ENCODE measurements at regions not wholly inside any gene's neighbourhood (a gene's known extent, or its start where the extent isn't known, plus 50 kb on each side); places are given as distances from the start of the nearest gene placed in this dataset.

DNA sequence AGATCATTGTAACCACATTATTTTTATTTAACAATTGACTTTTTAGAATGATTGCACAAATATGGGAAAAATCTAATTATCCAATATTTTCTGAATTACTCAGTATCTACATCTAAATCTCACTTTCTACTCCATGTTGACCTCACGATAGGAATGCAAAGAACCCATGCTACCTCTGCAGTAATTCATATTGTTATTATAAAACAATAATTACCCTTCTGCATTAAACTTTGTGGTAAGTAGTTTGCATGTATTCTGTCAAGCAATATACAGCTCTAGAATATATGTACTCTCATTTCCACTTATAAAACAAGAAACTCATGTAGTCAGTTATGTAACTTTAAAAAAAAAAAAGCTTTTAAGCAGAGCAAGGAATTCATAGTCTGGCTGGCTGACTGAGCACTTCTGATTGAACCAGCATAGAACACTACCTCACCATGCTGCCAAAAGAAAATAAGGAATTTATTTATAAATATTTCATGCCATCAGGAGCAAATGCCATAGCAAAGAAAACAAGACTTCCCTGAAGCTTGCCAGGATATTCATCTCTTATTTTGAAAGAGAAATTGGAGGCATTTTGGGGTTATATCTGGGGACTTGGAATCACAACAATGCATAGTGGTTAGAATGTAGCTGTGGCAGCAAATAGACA is 895.7 kb downstream of the XPNPEP1 start:
- WGBS, 2 experiments (ENCODE audit: extremely low coverage in 2 of 2, insufficient read length in 1 of 2) = no CpG with 5 or more reads among the region's 1 CpG
- ChIA-PET POLR2A (ENCODE audit: unreplicated experiment) (no interaction called here), CTCF (no interaction called here)
- Histone ChIP-seq H2BK120ac (ENCODE audit: low read depth, low read length) (no peak overlapping the region), H3K18ac (ENCODE audit: low read depth, low read length) (no peak overlapping the region), H3K27ac (ENCODE audit: insufficient read depth, low read length) (no peak overlapping the region), H4K20me1 (ENCODE audit: insufficient read depth, low read length) (no peaks in the 10 kb centered on the region), H3K9me1 (ENCODE audit: insufficient read depth, low read length) (no peaks in the 10 kb centered on the region), H2BK5ac (ENCODE audit: low read depth, low read length, poor library complexity, severe bottlenecking) (no peak overlapping the region), H3K14ac (replicated peaks; ENCODE audit: low read depth, low read length) (no peak overlapping the region), H4K91ac (ENCODE audit: insufficient read depth, low read depth, low read length) (no peak overlapping the region), H3K9ac (ENCODE audit: low read depth, low read length) (no peak overlapping the region), H3K23ac (ENCODE audit: low read depth, low read length) (no peak overlapping the region), H3K27me3 (ENCODE audit: control insufficient read depth, insufficient read depth, low read length) (no peaks in the 10 kb centered on the region), H4K8ac (ENCODE audit: low read depth in 2 of 2, low read length in 2 of 2) (no peak overlapping the region), H3K4me3 (ENCODE audit: insufficient read depth, low read depth, low read length) (no peak overlapping the region), H2AK5ac (ENCODE audit: low read depth, low read length) (no peak overlapping the region), H3K4me2 (ENCODE audit: low read depth, low read length) (no peak overlapping the region), H4K5ac (ENCODE audit: low read depth, low read length) (no peak overlapping the region), H2AK9ac (replicated peaks; ENCODE audit: low read depth, low read length, poor library complexity) (no peak overlapping the region), H3K9me3 (ENCODE audit: control insufficient read depth, insufficient read depth, low read length) (no peaks in the 10 kb centered on the region), H3K4me1 (ENCODE audit: control insufficient read depth, insufficient read depth, low read length) (no peaks in the 10 kb centered on the region), H3K79me1 (ENCODE audit: low read depth in 1 of 2, low read length in 2 of 2) (no peaks in the 10 kb centered on the region), H3K56ac (ENCODE audit: extremely low read depth, insufficient read depth, low read length) (no peak overlapping the region), H2BK15ac (ENCODE audit: low read depth, low read length) (no peak overlapping the region), H3K36me3 (ENCODE audit: control insufficient read depth, insufficient read depth, low read length) (no peaks in the 10 kb centered on the region), H3K4ac (ENCODE audit: low read depth, low read length) (no peak overlapping the region), H2BK20ac (ENCODE audit: low read depth, low read length) (no peak overlapping the region), H2AFZ (replicated peaks; ENCODE audit: low read length, poor library complexity) (no peak overlapping the region)
- no TSS peak for BruUV-seq (replicated peaks)
- in situ Hi-C loops (cut with MboI; ENCODE audit: low sequenced_read_pairs) (no loop called here), dilution Hi-C loops (cut with HindIII; ENCODE audit: low sequenced_read_pairs, unreplicated experiment) (no loop called here), intact Hi-C loops (cut with micrococcal nuclease) (no loop called here)
- no peak for DNase-seq
- no peak for TF ChIP-seq MAFK (IDR thresholded peaks at IDR 0.05; ENCODE audit: low read depth, low read length)
- no peak for TF ChIP-seq BHLHE40 (IDR thresholded peaks at IDR 0.05; ENCODE audit: low read depth, low read length)
- TF ChIP-seq FOS (IDR thresholded peaks at IDR 0.05; ENCODE audit: low read depth, low read length) = no peak
- TF ChIP-seq MAZ (IDR thresholded peaks at IDR 0.05; ENCODE audit: borderline replicate concordance, low read depth, low read length) = no peak
- TF ChIP-seq, protein P1, sequence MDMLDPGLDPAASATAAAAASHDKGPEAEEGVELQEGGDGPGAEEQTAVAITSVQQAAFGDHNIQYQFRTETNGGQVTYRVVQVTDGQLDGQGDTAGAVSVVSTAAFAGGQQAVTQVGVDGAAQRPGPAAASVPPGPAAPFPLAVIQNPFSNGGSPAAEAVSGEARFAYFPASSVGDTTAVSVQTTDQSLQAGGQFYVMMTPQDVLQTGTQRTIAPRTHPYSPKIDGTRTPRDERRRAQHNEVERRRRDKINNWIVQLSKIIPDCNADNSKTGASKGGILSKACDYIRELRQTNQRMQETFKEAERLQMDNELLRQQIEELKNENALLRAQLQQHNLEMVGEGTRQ (IDR thresholded peaks at IDR 0.05; ENCODE audit: low read depth, low read length) = no peak
- no peak for TF ChIP-seq MXI1 (IDR thresholded peaks at IDR 0.05; ENCODE audit: borderline replicate concordance, low read depth, low read length)
- TF ChIP-seq, protein P2, sequence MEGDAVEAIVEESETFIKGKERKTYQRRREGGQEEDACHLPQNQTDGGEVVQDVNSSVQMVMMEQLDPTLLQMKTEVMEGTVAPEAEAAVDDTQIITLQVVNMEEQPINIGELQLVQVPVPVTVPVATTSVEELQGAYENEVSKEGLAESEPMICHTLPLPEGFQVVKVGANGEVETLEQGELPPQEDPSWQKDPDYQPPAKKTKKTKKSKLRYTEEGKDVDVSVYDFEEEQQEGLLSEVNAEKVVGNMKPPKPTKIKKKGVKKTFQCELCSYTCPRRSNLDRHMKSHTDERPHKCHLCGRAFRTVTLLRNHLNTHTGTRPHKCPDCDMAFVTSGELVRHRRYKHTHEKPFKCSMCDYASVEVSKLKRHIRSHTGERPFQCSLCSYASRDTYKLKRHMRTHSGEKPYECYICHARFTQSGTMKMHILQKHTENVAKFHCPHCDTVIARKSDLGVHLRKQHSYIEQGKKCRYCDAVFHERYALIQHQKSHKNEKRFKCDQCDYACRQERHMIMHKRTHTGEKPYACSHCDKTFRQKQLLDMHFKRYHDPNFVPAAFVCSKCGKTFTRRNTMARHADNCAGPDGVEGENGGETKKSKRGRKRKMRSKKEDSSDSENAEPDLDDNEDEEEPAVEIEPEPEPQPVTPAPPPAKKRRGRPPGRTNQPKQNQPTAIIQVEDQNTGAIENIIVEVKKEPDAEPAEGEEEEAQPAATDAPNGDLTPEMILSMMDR (conservative IDR thresholded peaks at IDR 0.05; ENCODE audit: low read depth, low read length) = no peak
- no peak for TF ChIP-seq RFX5 (IDR thresholded peaks at IDR 0.05; ENCODE audit: low read depth, low read length)
- no peak for ATAC-seq (ENCODE audit: low read depth)

All from IMR-90 (cell line).